ENCODE measurements at regions not wholly inside any gene's neighbourhood (a gene's known extent, or its start where the extent isn't known, plus 50 kb on each side); places are given as distances from the start of the nearest gene placed in this dataset.

DNA sequence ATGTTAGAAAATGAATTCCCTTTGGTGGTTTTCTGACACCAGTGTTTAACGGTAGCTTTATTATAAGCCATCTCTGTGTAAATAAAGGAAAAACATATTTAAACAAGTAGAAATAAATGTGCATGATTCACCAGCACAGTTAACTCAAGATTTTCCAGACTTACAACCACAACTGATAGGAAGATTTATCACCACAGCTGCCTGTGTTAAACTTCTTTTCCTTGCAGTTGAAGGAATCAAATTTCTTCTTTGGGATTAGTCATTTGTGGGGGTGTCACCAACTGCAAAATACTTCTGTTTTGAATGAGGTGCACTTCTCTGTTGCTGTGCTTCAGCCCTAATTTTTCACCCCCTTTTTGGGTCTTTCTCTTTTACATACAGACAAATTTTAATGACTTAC, 128.1 kb upstream of the STK26 start:
- TF ChIP-seq, protein P1, sequence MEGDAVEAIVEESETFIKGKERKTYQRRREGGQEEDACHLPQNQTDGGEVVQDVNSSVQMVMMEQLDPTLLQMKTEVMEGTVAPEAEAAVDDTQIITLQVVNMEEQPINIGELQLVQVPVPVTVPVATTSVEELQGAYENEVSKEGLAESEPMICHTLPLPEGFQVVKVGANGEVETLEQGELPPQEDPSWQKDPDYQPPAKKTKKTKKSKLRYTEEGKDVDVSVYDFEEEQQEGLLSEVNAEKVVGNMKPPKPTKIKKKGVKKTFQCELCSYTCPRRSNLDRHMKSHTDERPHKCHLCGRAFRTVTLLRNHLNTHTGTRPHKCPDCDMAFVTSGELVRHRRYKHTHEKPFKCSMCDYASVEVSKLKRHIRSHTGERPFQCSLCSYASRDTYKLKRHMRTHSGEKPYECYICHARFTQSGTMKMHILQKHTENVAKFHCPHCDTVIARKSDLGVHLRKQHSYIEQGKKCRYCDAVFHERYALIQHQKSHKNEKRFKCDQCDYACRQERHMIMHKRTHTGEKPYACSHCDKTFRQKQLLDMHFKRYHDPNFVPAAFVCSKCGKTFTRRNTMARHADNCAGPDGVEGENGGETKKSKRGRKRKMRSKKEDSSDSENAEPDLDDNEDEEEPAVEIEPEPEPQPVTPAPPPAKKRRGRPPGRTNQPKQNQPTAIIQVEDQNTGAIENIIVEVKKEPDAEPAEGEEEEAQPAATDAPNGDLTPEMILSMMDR (IDR thresholded peaks at IDR 0.05; ENCODE audit: low read depth, low read length), result no peak
- no peak for TF ChIP-seq MAX (IDR thresholded peaks at IDR 0.05; ENCODE audit: low read depth, low read length)

Data from NB4 (cell line).